GM19324 (cell line): ENCODE measurements at regions not wholly inside any gene's neighbourhood (a gene's known extent, or its start where the extent isn't known, plus 50 kb on each side); places are given as distances from the start of the nearest gene placed in this dataset.
"Not testable (repeated sequence)": the region's sequence is repeated elsewhere in the genome, so short reads cannot be mapped to it uniquely, and the experiment has no call there.

ENCODE experiments used
- ATAC-seq: cut with Tn5 transposase; IDR thresholded peaks from one replicate; pipeline ENCODE4 v1.9.1; 2021; ENCODE audit warnings: mild to moderate bottlenecking, moderate library complexity; ENCODE audit not compliant: unreplicated experiment, low FRiP score

DNA sequence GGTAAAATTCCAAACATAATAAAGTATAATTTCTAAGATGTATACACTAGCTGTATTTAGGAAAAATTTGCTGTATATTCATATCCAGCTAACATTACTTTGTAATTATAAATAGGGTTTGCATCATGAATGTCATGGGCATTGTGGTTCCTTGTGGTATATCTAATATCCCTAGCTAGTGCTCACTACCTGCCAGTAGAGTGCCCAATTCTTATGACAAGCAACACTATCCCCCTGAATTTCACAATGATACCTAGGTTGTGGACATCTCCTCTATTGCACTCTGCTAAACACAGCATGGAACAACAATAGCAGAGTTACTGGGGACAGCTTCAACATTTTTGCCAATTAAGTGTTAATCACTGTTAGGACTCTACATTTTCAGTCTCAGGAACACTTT lies 1656.5 kb downstream of the EFNA5 start:
- ATAC-seq, result no peak

DNA sequence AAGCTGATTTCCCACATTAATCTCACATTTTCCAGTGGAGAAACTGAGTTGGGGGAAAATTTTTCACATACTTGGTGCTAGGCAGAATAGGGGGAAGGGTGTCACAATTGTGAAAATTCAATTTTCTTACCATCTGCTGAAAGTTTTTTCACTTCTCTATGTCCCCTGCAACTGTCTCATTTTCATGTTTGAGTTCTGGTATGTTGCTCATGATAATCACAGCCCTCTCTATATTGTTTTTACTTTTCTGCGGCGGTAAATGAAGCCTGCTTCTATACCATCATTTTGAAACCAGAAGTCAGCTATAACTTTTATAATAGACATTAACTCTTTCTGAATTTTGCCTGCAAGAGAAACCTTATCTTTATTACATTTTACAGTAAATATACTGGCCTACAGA lies 1664.5 kb downstream of the EFNA5 start:
- no peak for ATAC-seq

DNA sequence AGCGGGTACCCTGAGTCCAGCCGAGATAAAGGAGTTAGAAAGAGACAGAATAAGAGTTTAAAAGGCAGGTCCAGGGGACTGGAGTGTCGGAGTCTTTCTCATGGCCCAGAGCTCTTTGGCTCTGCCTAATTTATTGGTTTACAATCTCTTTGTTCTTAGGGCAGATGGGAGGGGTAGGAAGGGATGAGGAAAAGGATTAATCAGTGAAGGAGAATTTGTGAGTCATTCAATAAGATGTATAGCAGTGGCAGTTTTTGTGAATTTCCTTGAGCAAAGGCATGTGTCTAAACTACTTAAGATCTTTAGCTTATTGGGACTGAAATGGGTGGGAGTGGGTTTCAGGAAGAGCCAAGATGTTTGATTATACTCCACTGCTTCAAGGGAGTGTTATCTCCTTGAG lies 1671.7 kb downstream of the EFNA5 start:
- not testable (repeated sequence) for ATAC-seq

DNA sequence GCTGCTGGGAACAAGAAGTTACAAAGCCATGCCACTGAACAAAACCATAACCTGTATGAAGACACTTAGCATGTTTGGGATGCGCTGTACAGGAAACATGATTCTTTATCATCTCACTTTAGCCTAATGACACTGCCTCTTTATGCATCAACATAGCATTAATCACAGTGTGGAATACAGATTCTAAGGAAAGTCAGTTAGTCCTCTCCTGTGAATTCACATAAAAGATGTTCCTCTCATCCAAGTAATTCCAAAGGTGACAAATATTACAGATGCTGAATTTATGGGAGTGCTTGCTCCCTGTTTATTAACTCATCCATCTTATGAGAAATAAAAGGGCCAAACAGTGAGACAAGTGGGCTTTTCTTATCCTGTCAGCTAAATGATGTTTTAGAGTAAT lies 1677.7 kb downstream of the EFNA5 start:
- no peak for ATAC-seq

DNA sequence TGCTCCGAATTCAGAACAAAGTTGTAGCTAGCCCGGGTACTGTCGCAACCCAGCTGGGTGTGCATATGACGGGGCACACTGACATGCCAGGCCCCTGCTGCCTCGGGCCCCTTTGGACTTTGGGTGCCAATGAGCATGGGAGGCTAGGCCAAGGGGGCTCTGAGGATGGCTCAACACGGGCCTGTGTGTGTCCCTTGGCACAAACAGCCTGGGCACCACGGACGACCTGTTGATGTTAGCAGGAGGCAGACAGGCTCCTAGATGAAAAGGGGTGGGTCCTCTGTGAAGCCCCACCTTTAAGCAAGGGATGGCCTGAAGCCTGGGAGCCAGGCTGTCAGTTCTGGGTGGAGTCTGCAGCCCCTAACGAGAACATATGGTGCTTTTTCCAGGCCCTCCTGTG lies 1688.2 kb downstream of the EFNA5 start:
- no peak for ATAC-seq

DNA sequence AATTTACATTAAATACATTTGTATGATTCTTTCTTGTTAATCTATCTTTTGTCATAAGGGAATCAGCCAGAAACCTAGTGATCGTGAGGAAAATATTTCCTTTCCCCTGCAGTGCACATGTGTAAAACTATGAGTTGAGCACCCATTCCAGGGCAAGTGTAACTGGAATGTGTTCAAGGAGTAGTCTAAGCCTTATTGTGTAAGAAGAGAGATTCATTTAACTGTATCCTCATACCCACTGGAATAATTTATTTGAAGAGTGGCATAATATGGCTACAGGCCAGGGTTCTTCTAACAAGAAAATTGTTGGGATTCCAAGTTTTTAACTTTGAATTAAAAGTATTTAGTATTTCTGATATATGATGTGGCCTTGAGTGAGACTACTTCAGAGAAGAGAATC lies 1692.7 kb downstream of the EFNA5 start:
- no peak for ATAC-seq

DNA sequence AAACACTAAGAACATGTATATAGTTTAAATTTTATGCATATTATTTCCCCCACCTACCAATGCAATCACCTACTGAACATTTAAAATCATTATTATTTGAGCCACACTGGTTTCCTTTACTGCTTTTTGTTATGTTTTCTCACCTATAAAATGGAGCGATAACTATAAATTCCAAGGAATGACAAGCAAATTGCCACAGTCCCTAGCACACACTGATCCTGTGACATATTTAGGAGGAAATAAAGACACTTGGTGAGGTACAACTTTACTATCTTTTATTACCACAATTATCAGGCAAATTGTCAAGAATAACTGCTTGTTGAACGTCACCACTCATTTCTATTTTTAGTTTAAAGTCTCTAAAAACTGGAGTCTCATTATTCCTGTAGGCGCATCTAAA lies 1693.6 kb downstream of the EFNA5 start:
- no peak for ATAC-seq

DNA sequence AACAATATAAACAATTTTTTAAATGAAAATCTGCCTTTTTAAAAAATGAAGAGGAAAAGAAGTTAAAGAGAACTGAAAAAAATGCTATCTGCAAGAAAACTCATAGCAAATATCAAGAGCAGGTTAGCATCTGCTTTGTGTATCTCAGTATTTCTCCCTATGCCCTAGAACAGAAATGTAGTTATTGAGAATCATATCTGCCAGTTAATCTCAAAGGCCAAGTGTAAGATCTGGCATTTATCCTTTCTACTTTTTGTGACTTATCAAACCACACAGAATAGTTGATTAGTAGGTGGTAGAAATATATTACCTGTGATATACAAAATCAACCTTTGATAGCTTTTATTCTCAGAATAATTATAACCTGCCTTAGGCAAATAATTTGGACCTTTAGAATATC lies 1699.8 kb downstream of the EFNA5 start:
- ATAC-seq, result no peak

DNA sequence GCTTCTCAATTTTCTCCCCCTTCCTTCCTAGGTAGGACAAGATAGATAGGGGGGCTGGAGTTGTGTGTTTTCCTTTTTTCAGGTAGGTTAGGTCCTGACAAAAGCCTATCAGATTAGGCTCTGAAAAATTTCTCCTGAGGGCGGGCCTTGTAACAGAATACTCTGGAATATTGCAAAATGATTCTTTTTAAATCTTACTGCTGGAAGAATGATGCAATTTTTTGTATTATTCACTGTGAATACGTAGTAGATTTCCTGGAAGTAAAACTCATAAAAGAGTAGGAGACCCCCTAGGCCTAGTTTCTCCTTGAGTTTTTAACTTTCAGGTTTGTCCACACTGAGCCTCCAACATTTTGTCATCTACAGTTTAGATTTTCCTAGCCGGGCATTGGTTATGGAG lies 1701.8 kb downstream of the EFNA5 start:
- ATAC-seq, result no peak

DNA sequence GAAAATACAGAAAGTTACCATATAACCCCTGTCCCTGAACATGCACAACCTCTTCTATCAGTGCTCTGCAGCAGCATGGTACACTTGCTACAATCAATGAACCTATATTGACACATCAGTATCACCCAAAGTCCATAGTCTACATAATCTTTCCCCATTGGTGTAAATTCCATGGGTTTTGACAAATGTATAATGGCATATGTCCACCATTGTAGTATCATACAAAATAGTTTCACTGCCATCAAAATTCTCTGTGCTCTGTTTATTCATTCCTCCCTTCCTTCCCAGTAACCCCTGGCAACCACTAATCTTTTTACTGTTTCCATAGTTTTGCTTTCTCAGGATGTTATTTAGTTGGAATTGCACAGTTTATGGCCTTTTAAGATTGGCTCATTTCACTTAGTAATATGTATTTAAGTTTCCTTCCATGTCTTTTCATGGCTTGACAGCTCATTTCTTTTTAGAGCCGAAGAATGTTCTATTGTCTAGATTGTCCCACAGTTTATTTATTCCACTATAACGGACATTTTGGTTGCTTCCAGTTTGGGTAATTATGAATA lies 1707.0 kb downstream of the EFNA5 start:
- ATAC-seq, result no peak

DNA sequence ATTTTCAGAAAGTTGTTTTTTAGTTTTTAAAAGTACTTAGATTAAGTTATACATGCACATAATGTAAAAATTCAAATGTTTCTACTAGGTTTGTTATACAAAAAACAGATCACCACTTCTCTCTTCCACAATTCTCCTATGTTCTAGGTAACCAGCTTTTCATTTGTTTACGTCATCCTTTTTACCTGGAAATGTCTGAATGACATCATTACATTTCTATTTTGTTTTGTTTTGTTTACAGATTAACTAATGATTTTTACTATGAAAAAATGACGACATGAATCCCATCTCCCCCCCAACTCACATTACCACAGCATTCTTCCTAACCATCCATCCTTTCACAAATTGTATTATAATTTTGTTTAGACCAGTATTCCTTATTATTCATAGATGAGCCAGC lies 1709.2 kb downstream of the EFNA5 start:
- no peak for ATAC-seq

DNA sequence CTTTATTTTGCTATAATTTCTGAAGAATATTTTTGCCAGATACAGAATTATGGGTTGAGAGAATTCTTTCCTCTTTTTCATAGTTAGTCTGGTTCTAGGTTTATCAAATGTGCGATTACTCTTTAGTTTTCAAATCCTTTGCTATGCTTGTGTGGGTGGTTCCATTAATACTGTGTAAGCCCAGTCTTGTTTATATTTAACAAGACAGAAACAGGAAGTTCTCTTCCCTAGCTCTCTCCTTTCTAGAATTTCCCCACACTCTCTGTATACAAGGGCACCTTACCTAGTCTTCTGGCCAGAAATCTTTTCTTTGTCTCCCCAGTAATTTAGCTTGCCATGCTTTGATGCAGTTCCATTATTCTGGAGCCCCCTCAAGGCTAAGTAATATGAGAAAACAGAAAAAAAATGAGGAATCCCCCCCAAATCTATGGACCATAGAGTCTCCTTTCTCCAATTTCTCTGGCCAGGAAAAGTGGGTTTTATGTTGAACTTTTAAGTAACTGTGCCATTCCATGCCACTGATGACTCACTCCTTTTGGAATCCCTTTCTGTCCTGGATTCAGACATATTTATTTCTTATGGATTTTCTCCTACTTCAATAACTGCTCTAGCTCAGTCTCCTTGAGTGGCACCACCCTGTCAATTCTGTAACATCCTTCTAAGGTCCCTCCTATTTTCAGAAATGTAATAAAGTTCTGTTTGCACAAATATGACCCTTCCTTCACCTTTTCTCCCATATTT lies 1714.1 kb downstream of the EFNA5 start:
- ATAC-seq, result no peak

DNA sequence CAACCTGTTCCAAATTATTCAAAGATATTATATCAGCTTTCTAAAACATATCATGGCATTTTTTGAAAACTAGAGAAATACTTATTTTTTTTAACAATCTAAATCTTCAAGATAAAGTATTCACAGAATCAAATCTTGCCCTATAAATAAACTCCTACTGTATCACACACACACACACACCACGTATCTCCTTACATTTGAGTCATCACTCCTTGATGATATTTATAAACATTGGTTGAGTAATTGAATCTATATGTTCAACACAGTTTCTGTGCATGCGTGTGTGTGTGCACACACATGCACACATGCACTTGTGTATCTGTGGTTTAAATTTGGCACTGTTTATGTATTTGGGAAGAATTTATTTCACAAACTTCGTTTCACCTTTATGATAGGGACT lies 1716.4 kb downstream of the EFNA5 start:
- ATAC-seq, result no peak

DNA sequence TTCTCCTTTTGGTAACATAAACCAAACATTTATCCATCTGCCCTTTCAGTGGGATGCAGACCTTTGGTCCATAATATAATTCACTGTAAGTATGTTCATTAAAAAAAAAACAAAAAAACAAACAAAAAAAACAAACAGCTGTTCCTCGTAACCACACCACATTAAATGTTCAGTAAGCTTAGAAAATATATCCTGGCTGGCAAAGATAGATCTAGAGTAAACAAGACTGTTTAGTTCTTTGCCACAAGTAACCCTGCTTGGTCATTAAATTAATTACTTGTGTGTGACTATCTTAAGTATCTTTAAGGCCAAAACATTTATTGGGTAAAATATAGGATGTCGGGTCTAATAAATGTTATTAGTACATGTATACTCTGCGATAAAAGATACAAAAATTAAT lies 1717.1 kb downstream of the EFNA5 start:
- no peak for ATAC-seq

DNA sequence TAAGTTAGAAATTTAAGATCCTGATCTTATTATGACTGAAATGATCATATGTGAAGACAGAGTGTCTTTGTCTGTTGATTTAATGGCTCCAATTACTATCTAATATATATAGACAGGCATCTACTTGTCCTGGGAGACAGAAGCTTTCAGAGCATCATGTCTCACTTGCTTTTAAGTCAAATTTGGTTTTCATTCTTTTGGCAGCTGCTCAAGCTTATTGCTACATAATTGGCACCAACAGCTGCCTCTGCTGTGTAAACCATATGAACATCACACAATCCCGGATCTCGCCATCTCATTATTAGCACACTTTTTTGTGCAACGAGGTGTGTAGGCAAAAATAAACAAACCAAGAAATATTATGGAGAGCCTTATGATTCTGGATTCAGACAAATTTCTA lies 1717.9 kb downstream of the EFNA5 start:
- ATAC-seq, result no peak

DNA sequence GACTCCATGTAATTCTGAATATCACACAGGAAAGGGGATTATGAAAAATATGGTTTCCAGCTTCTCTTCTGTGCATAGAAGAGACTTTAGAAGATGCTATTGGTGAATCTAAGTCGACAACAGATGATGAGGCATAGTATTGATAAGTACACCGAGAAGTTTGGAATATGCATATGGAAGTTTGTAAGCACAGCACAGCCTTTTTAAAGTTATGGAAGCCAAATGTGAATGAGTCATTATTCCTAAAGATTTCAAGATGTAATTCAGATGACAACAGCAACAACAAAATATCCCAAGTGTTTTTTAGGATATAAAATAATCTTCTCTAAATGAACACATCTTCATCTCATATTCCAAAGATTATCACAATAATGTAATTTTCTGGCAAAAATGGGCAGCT lies 1723.3 kb downstream of the EFNA5 start:
- ATAC-seq, result no peak

DNA sequence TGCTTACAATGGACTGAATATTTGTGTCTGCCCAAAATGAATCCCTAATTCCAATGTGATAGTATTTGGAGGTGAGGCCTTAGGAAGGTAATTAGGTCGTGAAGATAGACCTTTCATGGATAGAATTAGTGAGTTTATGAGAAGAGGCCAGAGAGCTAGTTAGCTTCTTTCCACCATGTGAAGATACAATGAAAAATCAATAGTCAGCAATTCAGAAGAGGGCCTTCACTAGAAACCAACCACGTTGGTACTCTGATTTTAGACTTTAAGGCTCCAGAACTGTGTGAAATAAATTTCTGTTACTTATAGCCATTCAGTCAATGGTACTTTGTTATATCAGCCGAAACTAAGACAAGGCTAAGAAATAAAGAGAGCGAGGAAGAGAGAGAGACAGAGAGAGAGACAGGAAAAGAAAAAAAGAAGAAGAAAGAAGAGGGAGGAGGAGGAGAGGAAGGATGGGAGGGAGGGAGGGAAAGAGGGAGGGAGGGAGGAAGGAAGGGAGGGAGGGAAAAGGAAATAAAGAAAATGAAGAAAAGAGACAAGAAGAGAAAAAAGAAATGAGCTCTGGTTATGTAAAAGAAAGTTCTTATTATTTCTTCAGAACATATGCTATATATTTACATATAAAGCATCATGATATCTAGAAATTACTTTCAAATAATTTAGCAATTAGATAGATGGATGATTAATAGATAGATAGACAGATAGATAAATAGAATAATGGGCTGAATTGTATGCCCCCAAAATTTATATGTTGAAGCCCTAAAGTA lies 1725.3 kb downstream of the EFNA5 start:
- ATAC-seq, result no peak

DNA sequence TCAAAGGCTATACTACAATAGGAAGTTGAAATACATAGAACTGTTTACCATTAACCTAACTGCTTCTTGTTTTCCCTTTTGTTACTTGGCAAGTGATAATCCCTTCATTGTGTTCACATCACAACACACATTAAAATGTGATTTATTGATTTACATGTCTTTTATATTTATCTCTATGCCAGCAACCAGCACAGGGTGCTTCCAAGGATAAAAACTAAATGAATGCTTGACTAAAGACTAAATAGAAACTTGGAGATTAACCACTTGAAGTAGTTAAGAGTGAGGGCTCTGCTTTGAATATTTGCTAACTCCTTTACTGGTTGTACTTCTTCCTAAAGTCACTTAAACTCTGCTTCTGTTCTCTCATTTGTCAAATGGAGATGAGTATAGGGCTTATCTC lies 1730.6 kb downstream of the EFNA5 start:
- no peak for ATAC-seq

DNA sequence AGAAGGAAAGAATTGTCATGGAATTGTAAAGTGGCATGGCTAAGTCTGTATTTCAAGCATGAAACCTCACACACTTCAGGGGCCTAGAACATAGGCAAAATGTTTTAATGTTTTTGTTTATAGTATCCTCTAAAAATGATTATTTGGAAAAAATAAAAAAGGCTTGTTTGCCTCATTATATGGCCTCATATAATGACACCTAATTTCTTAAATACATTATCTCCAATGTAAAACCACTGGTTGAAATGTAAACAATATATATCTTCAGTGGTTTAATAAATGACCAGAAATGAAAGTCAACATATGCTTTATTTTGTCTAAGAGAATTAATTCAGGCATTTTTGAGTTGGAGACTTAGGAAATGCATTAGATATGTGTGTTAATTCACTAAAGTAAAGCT lies 1736.6 kb downstream of the EFNA5 start:
- ATAC-seq, result no peak

DNA sequence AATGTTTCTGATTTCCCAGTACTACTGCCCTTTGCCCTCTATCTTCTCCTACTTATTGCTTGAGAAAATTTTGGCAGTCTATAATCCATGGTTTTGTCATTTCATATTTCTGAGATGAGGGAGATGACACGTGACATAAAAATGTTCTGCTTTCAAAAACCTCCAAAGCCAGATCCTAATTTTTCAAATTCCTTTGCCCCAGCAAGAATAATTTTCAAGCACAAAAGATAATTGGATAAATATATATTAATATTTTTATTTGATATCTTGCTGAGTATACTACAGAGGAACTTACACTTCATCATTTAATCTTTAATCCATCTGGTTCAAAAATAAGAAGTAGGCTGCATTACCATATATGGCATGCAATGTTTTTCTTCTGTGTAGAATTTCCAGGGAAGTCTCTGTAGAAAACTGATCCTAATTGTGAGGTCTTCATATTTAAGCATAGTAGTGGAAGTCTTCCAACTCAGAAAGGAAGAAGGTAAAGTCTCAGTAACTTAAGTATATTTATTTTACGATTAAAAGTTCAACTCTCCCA lies 1738.8 kb downstream of the EFNA5 start:
- ATAC-seq, result no peak

DNA sequence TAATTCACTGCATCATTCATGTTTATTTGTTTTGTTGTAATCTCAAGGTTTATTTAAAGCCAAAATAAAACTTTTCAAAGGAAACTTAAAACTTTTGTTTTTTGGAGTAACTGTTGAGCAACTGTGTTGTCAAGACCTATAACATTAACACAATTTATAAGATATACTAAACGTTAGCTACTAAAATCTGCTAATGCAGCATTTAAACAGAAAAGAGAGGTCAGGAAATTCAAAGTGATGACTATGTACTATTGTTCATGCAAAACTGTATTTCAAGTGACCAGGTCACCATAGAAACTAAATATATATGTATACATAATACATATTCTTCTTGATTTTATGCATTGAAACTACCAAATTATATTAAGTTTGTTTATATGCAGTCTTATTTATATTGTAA lies 1740.9 kb downstream of the EFNA5 start:
- no peak for ATAC-seq

DNA sequence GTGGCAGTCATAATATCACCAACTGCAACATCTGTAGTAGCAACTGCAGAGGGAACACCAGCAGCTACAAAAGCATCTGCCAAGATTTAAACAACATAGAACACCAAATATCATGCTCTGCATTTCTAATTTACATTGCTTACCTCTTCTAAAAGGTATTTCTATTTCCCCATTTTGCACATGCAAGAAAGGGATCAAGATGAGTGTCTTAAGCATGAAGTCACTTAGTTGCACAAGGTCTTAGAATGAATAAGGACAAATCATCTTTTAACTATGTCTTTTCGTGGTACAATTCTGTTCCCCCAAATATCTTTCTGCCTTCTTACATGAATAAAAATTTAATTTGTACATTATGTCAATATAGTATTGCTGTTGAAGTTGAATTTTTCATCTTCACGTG lies 1746.4 kb downstream of the EFNA5 start:
- ATAC-seq, result no peak
